ENCODE measurements at regions not wholly inside any gene's neighbourhood (a gene's known extent, or its start where the extent isn't known, plus 50 kb on each side); places are given as distances from the start of the nearest gene placed in this dataset.

GRCh38 chr12:30003321-30003720, 219.6 kb upstream of the TMTC1 start:
- Histone ChIP-seq H2AFZ (ENCODE audit: low read length) (no peak overlapping the region), H3F3A (ENCODE audit: low read length, unreplicated experiment) (no peaks in the 10 kb centered on the region), H4K20me1 (ENCODE audit: low read length) (no peaks in the 10 kb centered on the region), H3K36me3 (ENCODE audit: low read depth, low read length) (no peaks in the 10 kb centered on the region), H3K27ac (ENCODE audit: low read length) (no peak overlapping the region), H3K4me2 (ENCODE audit: low read length) (no peak overlapping the region), H3K4me3 (ENCODE audit: low read length) (no peak overlapping the region), H3K4me1 (ENCODE audit: insufficient read depth, low read length) (no peaks in the 10 kb centered on the region), H3K79me2 (ENCODE audit: low read length) (no peaks in the 10 kb centered on the region), H3K9me2 (replicated peaks; ENCODE audit: low read length) (no peaks in the 10 kb centered on the region), H3K27me3 (ENCODE audit: low read length) (no peaks in the 10 kb centered on the region), H3K9ac (ENCODE audit: low read length) (no peak overlapping the region), H3K9me3 (ENCODE audit: low read length) (no peaks in the 10 kb centered on the region)
- no peak for ATAC-seq
- intact Hi-C loops (cut with micrococcal nuclease), result no loop called here
- no TSS peak for BruUV-seq (replicated peaks)
- POLR2A ChIA-PET (ENCODE audit: unreplicated experiment), result no interaction called here
- TF ChIP-seq, protein P1, sequence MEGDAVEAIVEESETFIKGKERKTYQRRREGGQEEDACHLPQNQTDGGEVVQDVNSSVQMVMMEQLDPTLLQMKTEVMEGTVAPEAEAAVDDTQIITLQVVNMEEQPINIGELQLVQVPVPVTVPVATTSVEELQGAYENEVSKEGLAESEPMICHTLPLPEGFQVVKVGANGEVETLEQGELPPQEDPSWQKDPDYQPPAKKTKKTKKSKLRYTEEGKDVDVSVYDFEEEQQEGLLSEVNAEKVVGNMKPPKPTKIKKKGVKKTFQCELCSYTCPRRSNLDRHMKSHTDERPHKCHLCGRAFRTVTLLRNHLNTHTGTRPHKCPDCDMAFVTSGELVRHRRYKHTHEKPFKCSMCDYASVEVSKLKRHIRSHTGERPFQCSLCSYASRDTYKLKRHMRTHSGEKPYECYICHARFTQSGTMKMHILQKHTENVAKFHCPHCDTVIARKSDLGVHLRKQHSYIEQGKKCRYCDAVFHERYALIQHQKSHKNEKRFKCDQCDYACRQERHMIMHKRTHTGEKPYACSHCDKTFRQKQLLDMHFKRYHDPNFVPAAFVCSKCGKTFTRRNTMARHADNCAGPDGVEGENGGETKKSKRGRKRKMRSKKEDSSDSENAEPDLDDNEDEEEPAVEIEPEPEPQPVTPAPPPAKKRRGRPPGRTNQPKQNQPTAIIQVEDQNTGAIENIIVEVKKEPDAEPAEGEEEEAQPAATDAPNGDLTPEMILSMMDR (conservative IDR thresholded peaks at IDR 0.05; ENCODE audit: low read depth, low read length), result no peak
- TF ChIP-seq EZH2 (IDR thresholded peaks at IDR 0.05; ENCODE audit: low read length, unreplicated experiment) (no peak), EZH2phosphoT487 (IDR thresholded peaks at IDR 0.05; ENCODE audit: borderline replicate concordance, low read length) (no peak)
- DNase-seq, result no peak
- CTCF ChIA-PET, result no interaction called here

DNA sequence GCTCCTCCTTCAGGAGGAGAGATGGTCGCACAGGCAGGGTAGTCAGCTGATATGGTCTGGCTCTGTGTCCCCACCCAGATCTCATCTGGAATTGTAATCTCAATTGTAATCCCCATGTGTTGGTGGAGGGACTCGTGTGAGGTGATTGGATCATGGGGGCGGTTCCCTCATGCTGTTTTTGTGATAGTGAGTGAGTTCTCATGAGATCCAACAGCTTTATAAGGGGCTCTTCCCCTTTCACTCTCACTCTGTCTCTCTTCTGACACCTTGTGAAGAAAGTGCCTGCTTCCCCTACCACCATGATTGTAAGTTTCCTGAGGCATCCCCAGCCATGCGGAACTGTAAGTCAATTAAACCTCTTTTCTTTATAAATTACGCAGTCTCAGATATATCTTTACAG, 218.9 kb upstream of the TMTC1 start:
- H3K4me3 ChIP-seq (ENCODE audit: low read length), result no peak overlapping the region
- no peak overlapping the region for H3K9ac ChIP-seq (ENCODE audit: low read length)
- intact Hi-C loops (cut with micrococcal nuclease), result no loop called here
- no peak overlapping the region for H2AFZ ChIP-seq (ENCODE audit: low read length)
- ChIA-PET CTCF (no interaction called here), POLR2A (ENCODE audit: unreplicated experiment) (no interaction called here)
- H3F3A ChIP-seq (ENCODE audit: low read length, unreplicated experiment), result no peaks in the 10 kb centered on the region
- H3K79me2 ChIP-seq (ENCODE audit: low read length), result no peaks in the 10 kb centered on the region
- no peaks in the 10 kb centered on the region for H3K4me1 ChIP-seq (ENCODE audit: insufficient read depth, low read length)
- H3K4me2 ChIP-seq (ENCODE audit: low read length), result no peak overlapping the region
- DNase-seq, result no peak
- H3K9me2 ChIP-seq (replicated peaks; ENCODE audit: low read length), result no peaks in the 10 kb centered on the region
- H3K9me3 ChIP-seq (ENCODE audit: low read length), result no peaks in the 10 kb centered on the region
- TF ChIP-seq EZH2 (IDR thresholded peaks at IDR 0.05; ENCODE audit: low read length, unreplicated experiment), result no peak
- no peak for TF ChIP-seq EZH2phosphoT487 (IDR thresholded peaks at IDR 0.05; ENCODE audit: borderline replicate concordance, low read length)
- TF ChIP-seq, protein P1 (conservative IDR thresholded peaks at IDR 0.05; ENCODE audit: low read depth, low read length), result no peak
- no TSS peak for BruUV-seq (replicated peaks)
- no peak overlapping the region for H3K27ac ChIP-seq (ENCODE audit: low read length)
- no peaks in the 10 kb centered on the region for H3K36me3 ChIP-seq (ENCODE audit: low read depth, low read length)
- H3K27me3 ChIP-seq (ENCODE audit: low read length), result no peaks in the 10 kb centered on the region
- H4K20me1 ChIP-seq (ENCODE audit: low read length), result no peaks in the 10 kb centered on the region
- no peak for ATAC-seq

GRCh38 chr12:30000401-30000800, 216.7 kb upstream of the TMTC1 start:
- Histone ChIP-seq H3K36me3 (ENCODE audit: low read depth, low read length) (no peaks in the 10 kb centered on the region), H3K9ac (ENCODE audit: low read length) (no peak overlapping the region), H3K4me3 (ENCODE audit: low read length) (no peak overlapping the region), H3K9me2 (replicated peaks; ENCODE audit: low read length) (no peaks in the 10 kb centered on the region), H3F3A (ENCODE audit: low read length, unreplicated experiment) (no peaks in the 10 kb centered on the region), H3K9me3 (ENCODE audit: low read length) (no peaks in the 10 kb centered on the region), H3K79me2 (ENCODE audit: low read length) (no peaks in the 10 kb centered on the region), H3K27ac (ENCODE audit: low read length) (no peak overlapping the region), H3K27me3 (ENCODE audit: low read length) (no peaks in the 10 kb centered on the region), H3K4me2 (ENCODE audit: low read length) (no peak overlapping the region), H3K4me1 (ENCODE audit: insufficient read depth, low read length) (no peaks in the 10 kb centered on the region), H4K20me1 (ENCODE audit: low read length) (no peaks in the 10 kb centered on the region), H2AFZ (ENCODE audit: low read length) (no peak overlapping the region)
- DNase-seq (no peak), ATAC-seq (no peak)
- TF ChIP-seq, protein P1 (conservative IDR thresholded peaks at IDR 0.05; ENCODE audit: low read depth, low read length), result no peak
- TF ChIP-seq EZH2 (IDR thresholded peaks at IDR 0.05; ENCODE audit: low read length, unreplicated experiment), result no peak
- no peak for TF ChIP-seq EZH2phosphoT487 (IDR thresholded peaks at IDR 0.05; ENCODE audit: borderline replicate concordance, low read length)
- POLR2A ChIA-PET (ENCODE audit: unreplicated experiment), result no interaction called here
- CTCF ChIA-PET, result no interaction called here
- BruUV-seq (replicated peaks), result no TSS peak
- intact Hi-C loops (cut with micrococcal nuclease), result no loop called here
